Sigmoid colon (tissue), 6 donors: ENCODE measurements at regions not wholly inside any gene's neighbourhood (a gene's known extent, or its start where the extent isn't known, plus 50 kb on each side); places are given as distances from the start of the nearest gene placed in this dataset.

Experiments
- DNase-seq: peaks from one replicate; pipeline ENCODE4 v3.0.0-alpha.2; 2019
- H3K27ac ChIP-seq, 4 donors: fragments of 200-600 bp; sonication (generic); one replicate each; pipeline ENCODE4 v1.5.1; 2016 to 2019; ENCODE audit warnings: mild to moderate bottlenecking in 1 of 4
- H3K27me3 ChIP-seq, 3 donors: fragments of 200-600 bp; sonication (generic); one replicate each; pipeline ENCODE4 v1.5.1; 2019; ENCODE audit warnings: mild to moderate bottlenecking in 1 of 3
- H3K36me3 ChIP-seq, 4 donors: fragments of 200-600 bp; sonication (generic); one replicate each; pipeline ENCODE4 v1.5.1; 2016 to 2019
- H3K4me1 ChIP-seq, 4 donors: fragments of 200-600 bp; sonication (generic); one replicate each; pipeline ENCODE4 v1.5.1; 2017 to 2019
- H3K4me3 ChIP-seq, 4 donors: fragments of 200-600 bp; sonication (generic); one replicate each; pipeline ENCODE4 v1.5.1; 2017 to 2019; ENCODE audit warnings: mild to moderate bottlenecking in 2 of 4, moderate library complexity in 1 of 4
- H3K9me3 ChIP-seq, 4 donors: fragments of 200-600 bp in 3 of 4; sonication (generic) in 3 of 4; one replicate each; pipeline versions ENCODE4 v1.5.1 to v1.6.1; 2013 to 2019
- EP300 ChIP-seq, 4 donors: sonication (generic); formaldehyde crosslinking; IDR thresholded peaks; one replicate each; pipeline ENCODE4 v1.6.1; 2017; ENCODE audit warnings: antibody characterized with exemption in 4 of 4
- POLR2A ChIP-seq, 2 donors: fragments of 450-650 bp; IDR thresholded peaks; one replicate each; pipeline ENCODE4 v1.6.1; 2016; ENCODE audit warnings: antibody characterized with exemption in 2 of 2, mild to moderate bottlenecking in 2 of 2, moderate library complexity in 2 of 2
- POLR2AphosphoS5 ChIP-seq, 4 donors: sonication (generic); formaldehyde crosslinking; IDR thresholded peaks; one replicate each; pipeline ENCODE4 v1.6.1; 2017; ENCODE audit warnings: antibody characterized with exemption in 4 of 4
- WGBS, 2 donors: extraction: QIAGEN DNeasy Blood & Tissue Kit; methylation state at CpG; one replicate each; pipeline ENCODE4 v1.1.7; 2013; 5-methylcytosine and 5-hydroxymethylcytosine counted together
- intact Hi-C: fragments of 100-400 bp; cut with DNase I; formaldehyde crosslinking; loops from one replicate; pipeline ENCODE4 v1.15.1; 2023
- TF ChIP-seq, protein P1 (sequence below), 4 experiments: fragments of 450-650 bp in 3 of 4; fragments of 200-600 bp in 1 of 4; IDR thresholded peaks; one replicate each; pipeline ENCODE4 v1.5.1; 2016 to 2019; ENCODE audit warnings: antibody characterized with exemption in 4 of 4, mild to moderate bottlenecking in 3 of 4, moderate library complexity in 2 of 4
- donor health status: healthy with polysubstance abuse.
- donor health status: healthy.

DNA sequence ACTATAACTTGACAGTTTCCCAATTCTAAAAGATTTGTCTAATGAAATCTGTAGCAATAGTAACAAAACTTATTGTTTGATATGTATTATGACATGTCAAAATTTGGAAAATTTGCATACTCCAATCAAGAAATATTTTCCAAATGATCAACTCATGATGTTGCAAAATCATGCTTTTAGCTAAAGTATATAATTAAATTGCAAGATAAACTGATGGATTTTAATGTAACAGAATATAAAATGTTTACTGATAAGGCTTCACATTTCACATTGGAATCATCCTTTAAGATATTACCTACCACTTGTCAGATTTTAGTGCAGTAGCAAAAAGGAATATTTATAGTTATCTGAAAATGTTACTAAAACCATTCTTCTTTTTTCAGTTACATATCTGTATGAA, 421.9 kb upstream of the SEMA3D start:
- no peak overlapping the region for H3K4me3 ChIP-seq
- intact Hi-C loops: no loop called here
- H3K9me3 ChIP-seq: no peaks in the 10 kb centered on the region

DNA sequence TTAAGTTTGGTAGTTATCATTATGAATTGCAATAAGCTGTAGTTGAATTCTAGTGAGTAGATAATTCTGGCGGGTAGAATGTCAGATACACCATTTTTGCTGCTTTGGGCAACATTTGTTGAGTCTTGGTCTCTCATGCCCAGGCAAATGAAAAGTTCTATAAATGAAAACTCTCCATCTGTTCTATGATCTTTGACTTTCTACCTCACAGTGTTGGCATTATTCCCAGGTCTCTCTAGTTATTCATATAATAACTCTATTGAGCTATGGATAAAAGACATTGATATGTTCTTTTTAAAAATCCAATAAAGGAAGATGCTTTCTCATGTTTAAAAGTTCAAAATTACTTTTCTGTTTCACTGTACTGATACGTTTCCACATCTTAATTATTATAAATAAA, 415.3 kb upstream of the SEMA3D start:
- H3K4me1 ChIP-seq: no peaks in the 10 kb centered on the region
- H3K27ac ChIP-seq: no peak overlapping the region
- H3K27me3 ChIP-seq: no peaks in the 10 kb centered on the region
- no peaks in the 10 kb centered on the region for H3K36me3 ChIP-seq
- DNase-seq: no peak
- no peaks in the 10 kb centered on the region for H3K9me3 ChIP-seq
- H3K4me3 ChIP-seq: no peak overlapping the region
- TF ChIP-seq, protein P1, sequence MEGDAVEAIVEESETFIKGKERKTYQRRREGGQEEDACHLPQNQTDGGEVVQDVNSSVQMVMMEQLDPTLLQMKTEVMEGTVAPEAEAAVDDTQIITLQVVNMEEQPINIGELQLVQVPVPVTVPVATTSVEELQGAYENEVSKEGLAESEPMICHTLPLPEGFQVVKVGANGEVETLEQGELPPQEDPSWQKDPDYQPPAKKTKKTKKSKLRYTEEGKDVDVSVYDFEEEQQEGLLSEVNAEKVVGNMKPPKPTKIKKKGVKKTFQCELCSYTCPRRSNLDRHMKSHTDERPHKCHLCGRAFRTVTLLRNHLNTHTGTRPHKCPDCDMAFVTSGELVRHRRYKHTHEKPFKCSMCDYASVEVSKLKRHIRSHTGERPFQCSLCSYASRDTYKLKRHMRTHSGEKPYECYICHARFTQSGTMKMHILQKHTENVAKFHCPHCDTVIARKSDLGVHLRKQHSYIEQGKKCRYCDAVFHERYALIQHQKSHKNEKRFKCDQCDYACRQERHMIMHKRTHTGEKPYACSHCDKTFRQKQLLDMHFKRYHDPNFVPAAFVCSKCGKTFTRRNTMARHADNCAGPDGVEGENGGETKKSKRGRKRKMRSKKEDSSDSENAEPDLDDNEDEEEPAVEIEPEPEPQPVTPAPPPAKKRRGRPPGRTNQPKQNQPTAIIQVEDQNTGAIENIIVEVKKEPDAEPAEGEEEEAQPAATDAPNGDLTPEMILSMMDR (IDR thresholded peaks at IDR 0.05): no peak
- TF ChIP-seq POLR2A (IDR thresholded peaks at IDR 0.05): no peak
- no peak for TF ChIP-seq POLR2AphosphoS5 (IDR thresholded peaks at IDR 0.05)
- TF ChIP-seq EP300 (IDR thresholded peaks at IDR 0.05): no peak
- 40 to 80% methylated on average over 2 of the region's 2 CpGs for WGBS, 2 donors
- intact Hi-C loops: no loop called here

More for the DNA sequence above, 421.9 kb upstream of the SEMA3D start:
- TF ChIP-seq POLR2A (IDR thresholded peaks at IDR 0.05) (no peak), POLR2AphosphoS5 (IDR thresholded peaks at IDR 0.05) (no peak), EP300 (IDR thresholded peaks at IDR 0.05) (no peak)
- TF ChIP-seq, protein P1 (IDR thresholded peaks at IDR 0.05): no peak
- Histone ChIP-seq H3K27ac (no peak overlapping the region), H3K27me3 (no peaks in the 10 kb centered on the region), H3K4me1 (no peaks in the 10 kb centered on the region), H3K36me3 (no peaks in the 10 kb centered on the region)
- no peak for DNase-seq

DNA sequence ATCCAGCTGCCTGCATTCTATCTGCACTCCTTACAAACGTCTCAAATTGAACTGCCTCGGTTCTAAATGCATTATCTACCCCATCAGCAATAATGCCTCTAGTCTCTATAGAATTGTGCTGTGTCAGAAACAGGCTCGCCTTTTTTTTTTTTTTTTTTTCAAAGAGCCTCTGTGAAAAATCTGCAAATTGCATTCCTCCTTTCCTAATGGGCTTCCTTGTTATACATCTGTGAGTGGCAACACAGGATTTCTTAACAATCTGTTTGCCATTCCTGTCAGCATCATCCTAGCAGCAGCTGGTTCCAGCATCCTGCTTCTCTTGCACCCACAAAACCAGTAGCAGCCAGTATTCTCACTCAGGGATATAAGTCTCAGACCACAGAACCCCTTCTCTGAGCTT, 413.5 kb upstream of the SEMA3D start:
- intact Hi-C loops: no loop called here
- Histone ChIP-seq H3K36me3 (no peaks in the 10 kb centered on the region), H3K27ac (no peak overlapping the region), H3K4me1 (peaks cover 0 to 4% (median 0%) of the 10 kb centered on the region in 4 donors), H3K4me3 (no peak overlapping the region), H3K9me3 (no peaks in the 10 kb centered on the region), H3K27me3 (no peaks in the 10 kb centered on the region)
- DNase-seq: no peak
- 29 to 47% methylated on average over 3 of the region's 3 CpGs for WGBS, 2 donors
- TF ChIP-seq EP300 (IDR thresholded peaks at IDR 0.05) (no peak), POLR2A (IDR thresholded peaks at IDR 0.05) (no peak), POLR2AphosphoS5 (IDR thresholded peaks at IDR 0.05) (no peak)
- TF ChIP-seq, protein P1 (IDR thresholded peaks at IDR 0.05): no peak

DNA sequence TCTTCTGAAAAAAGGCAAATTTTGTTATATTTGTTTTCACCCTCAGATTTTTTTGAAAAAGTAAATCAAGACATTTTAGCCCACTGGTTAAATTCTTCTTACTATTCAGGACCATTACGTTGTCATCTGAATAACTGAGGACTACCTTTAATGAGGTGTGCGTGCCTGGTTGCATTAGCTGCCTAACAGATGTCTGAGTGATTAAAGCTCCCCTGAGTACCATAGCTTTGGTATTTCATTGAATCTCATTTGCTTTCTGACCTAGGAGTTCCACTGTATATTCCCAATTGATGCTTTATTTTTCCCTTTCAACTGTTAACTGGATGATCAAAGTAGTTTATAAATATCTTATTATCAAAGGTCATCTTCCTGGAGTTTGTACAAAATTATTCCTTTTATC, 410.0 kb upstream of the SEMA3D start:
- TF ChIP-seq, protein P1 (IDR thresholded peaks at IDR 0.05): no peak
- TF ChIP-seq EP300 (IDR thresholded peaks at IDR 0.05) (no peak), POLR2A (IDR thresholded peaks at IDR 0.05) (no peak), POLR2AphosphoS5 (IDR thresholded peaks at IDR 0.05) (no peak)
- Histone ChIP-seq H3K27me3 (no peaks in the 10 kb centered on the region), H3K36me3 (no peaks in the 10 kb centered on the region), H3K9me3 (no peaks in the 10 kb centered on the region), H3K27ac (no peak overlapping the region), H3K4me3 (no peak overlapping the region), H3K4me1 (peaks cover 0 to 6% (median 0%) of the 10 kb centered on the region in 4 donors)
- intact Hi-C loops: no loop called here
- 86 to 89% methylated on average over 2 of the region's 2 CpGs for WGBS, 2 donors
- DNase-seq: no peak

DNA sequence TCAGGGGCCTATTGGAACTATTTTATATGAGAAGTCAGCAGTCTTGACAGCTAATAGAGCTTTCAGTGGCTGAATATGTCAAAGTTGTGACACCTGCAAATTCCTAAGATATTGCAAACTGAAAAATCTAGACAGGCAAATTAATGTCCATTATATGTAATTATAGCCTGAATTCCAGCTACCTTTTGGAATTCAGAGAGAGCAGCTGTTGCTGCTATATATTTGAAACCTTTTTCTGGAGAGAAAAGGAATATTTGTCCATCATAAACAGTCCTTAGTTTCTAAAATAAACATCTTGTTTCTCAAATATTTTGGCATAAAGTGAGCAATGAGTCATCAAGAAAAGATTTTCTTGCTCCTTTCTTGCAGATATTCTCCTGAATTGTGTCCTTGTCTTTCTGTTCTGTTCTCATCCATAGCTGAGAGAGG, 408.9 kb upstream of the SEMA3D start:
- Histone ChIP-seq H3K4me3 (no peak overlapping the region), H3K4me1 (peaks cover 0 to 6% (median 0%) of the 10 kb centered on the region in 4 donors), H3K36me3 (no peaks in the 10 kb centered on the region), H3K27me3 (no peaks in the 10 kb centered on the region), H3K27ac (no peak overlapping the region), H3K9me3 (no peaks in the 10 kb centered on the region)
- intact Hi-C loops: no loop called here
- TF ChIP-seq, protein P1 (IDR thresholded peaks at IDR 0.05): no peak
- TF ChIP-seq EP300 (IDR thresholded peaks at IDR 0.05) (no peak), POLR2A (IDR thresholded peaks at IDR 0.05) (no peak), POLR2AphosphoS5 (IDR thresholded peaks at IDR 0.05) (no peak)
- DNase-seq: no peak
